GM18868 (cell line): ENCODE measurements at regions not wholly inside any gene's neighbourhood (a gene's known extent, or its start where the extent isn't known, plus 50 kb on each side); places are given as distances from the start of the nearest gene placed in this dataset.
A peak's percentile ranks its signal among the peaks of the same experiment; 100 is the strongest.

Experiments used
- ATAC-seq: cut with Tn5 transposase; IDR thresholded peaks from one replicate; pipeline ENCODE4 v1.9.1; 2021; ENCODE audit warnings: mild to moderate bottlenecking, moderate library complexity; ENCODE audit not compliant: unreplicated experiment

GRCh38 chr6:141700819-141701218 is 431.9 kb upstream of the GJE1 start:
- ATAC-seq: no peak

GRCh38 chr6:141688916-141689315 is 443.8 kb upstream of the GJE1 start:
- ATAC-seq: peak; percentile 97

GRCh38 chr6:141685416-141685815 is 447.3 kb upstream of the GJE1 start:
- ATAC-seq: no peak

GRCh38 chr6:141682391-141682790 is 450.3 kb upstream of the GJE1 start:
- no peak for ATAC-seq

DNA sequence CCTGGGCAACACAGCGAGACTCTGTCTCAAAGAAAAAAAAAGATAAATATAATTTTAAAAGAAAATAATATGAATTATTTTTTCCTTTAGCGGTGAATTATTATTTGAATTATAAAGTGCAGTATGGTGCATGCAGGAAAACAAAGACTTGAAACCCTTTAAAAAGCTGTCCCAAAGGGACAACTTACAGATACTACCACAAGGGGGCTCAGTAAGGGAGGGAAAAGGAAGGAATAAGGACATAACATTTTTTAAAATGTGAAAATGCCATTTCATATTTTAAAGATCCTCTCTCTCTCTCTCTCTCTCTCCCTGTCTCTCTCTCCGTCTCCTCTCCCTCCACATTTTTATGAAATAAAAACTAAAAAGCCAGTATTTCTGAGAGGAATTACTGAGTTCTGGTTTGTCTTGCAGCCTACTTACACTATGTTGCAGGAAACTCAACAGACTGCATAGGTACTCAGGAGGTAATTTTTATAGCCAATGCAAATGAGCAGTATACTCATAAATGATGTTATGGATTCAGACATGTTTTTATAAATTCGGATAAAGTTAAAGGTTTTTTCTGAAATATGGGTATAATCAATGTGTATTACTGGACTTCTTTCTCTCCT is 455.0 kb upstream of the GJE1 start:
- ATAC-seq: peak; percentile 81

DNA sequence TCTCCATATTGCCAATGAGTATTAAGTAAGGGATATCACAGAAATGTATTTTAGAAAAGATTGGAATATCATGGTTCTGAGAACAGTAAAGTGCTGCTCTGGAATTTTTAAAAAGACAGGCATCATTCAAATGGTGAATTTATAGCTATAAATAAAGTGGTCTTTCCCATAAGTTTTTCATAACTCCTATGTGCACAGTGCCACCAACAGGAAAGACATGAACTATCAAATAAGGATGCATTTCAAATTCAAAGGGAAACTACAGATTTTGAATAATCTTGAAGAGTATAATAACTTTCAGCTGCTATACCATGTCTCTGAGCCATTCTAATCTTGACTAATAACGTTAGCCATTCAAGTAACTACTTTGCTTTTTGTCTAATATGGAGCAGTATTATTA is 456.8 kb upstream of the GJE1 start:
- ATAC-seq: no peak

DNA sequence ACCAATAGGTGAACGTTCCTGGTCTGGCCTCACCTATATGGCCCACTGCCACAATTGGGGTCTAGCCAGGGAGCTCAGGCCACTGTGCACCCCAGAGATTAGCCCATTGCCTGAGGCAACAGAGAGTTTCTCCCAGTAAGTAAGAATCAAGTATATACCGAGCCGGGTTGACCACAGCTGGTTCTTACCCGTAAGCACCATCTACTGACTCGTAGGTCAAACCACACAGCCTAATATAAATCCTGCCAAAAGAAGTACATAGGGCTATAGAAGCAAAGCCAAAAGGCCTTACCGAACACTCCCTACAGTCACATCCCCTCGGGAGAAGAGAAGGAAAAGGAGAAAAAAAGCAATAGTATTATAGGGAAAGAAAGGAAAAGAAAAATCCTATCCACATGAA is 463.6 kb upstream of the GJE1 start:
- ATAC-seq: no peak

DNA sequence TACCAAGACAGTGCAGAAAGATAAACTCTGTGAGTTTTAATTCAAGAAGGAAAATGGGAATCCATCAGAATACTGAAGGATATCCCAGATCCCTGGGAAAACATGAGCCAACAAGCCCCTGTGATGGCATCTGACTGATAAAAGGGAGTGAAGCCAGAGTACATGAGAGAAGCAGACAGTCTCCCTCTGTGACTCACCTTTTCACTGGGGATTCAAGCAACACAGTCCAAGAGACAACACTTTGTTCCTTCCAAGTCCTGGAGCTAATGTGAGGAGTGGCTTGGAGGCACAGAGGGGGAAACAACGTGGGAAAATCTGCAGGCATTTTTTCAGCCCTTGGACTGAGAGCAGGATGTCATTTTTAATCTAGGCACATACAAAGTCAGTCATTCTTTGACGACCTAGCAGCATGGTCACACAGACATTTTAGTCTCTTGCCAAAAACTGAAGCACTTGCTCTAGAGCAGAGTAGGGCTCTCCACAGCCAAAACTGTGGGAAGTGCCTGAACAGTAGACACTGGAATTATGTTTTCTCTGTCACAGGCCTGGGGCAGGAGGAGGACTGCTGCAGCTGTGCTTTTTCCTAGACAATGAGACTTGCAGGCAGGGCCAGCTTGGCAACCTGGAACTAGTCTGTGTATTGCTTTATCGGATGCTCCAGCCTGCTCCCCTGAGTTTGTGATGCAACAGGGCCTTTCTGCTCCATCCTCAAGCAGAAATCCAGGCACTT is 465.0 kb upstream of the GJE1 start:
- ATAC-seq: no peak

- no peak for ATAC-seq
These were observed 466.5 kb upstream of the GJE1 start for GRCh38 chr6:141666187-141666586.

DNA sequence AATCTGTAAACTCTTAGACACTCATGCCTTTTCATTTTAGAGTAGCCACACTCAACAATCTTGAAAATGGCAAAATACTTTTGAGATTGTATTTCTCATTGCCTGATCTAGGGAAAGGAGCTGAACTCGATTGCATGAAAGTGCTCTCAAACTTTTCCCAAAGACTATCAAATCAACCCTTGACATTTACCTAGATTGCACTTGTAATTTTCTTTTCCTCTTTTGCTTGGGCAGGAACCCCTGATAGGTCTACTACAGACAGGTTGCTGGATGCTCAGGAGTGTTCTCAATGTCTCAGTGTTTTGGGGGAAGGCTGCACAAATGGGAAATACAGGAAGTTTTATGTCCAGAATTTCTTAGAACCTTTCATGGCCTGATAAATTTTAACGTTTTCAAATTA is 468.0 kb upstream of the GJE1 start:
- no peak for ATAC-seq

- no peak for ATAC-seq
These were observed 473.1 kb upstream of the GJE1 start for GRCh38 chr6:141659582-141659981.

- ATAC-seq: no peak
These were observed 474.0 kb upstream of the GJE1 start for GRCh38 chr6:141658696-141659095.

DNA sequence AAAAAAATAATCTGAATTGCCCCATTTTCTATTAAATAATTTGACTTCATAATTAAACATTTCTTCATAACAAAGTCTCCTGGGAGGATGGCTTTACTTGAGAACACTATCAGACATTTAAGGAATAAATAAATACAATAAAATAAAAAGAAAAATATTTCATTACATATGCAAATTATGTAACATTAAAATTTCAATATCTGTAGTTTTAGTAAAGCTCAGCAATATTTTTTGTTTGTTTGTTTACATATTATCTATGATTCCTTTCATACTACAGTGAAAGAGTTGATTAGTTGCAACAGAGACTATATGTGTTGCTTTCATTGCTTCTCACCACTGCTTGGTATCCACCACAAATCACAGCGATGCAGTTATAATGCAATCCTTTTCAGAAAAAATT is 474.9 kb upstream of the GJE1 start:
- ATAC-seq: no peak

- no peak for ATAC-seq
These were observed 479.1 kb upstream of the GJE1 start for GRCh38 chr6:141653590-141653989.

- no peak for ATAC-seq
These were observed 490.8 kb upstream of the GJE1 start for GRCh38 chr6:141641951-141642350.

DNA sequence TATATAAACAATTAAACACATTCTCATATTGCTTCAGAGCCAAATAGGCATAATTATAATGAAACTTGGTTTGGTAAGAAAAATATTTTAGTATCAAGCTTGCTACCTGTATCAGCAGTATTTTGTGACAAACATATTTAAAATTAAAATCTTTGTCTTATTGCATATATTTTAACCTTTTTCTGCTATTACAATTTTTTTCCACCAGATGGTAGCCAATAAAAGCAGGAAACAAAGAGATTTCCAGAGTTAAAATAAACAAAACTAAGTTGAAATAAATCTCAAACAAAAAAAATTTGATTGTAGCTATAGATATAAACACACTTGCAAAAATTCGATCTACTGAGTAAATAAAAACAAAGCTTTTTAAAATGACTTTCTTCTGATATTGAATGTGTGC is 491.3 kb upstream of the GJE1 start:
- ATAC-seq: no peak

DNA sequence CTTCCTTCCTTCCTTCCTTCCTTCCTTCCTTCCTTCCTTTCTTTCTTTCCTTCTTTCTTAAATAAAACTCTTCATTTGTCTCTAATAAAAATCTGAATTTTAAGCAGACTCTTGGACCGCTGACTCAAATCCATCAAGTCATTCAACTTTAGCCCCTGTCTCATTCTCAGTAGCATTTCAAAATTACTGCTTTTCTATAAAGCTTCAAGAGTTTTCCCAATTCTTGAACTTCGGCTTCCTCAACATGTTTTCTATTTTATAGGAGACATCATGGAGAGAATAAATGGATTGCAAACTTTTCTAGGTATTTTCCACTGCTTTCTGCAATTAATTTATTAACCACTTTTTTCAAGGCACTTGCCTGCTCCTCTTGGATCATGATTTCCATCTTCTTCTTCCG is 497.1 kb upstream of the GJE1 start:
- ATAC-seq: no peak

DNA sequence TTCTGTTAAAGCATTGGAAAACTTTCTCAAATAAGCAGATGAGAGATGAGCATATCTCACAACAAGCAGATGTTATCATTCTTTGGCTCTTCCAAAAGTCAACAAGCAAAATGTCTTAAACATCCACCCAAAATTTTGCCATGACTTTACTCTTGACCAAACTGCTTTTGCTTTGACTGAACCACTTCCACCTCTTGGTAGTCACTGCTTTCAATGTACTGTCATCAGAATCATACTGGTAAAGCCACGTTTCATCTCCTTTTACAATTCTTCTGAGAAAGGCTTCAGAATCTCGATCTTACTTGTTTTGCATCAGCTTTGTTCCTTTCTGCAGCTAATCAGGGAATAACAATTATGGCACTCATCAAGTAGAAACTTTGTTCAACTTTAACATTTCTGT is 498.5 kb upstream of the GJE1 start:
- no peak for ATAC-seq

- no peak for ATAC-seq
These were observed 508.4 kb upstream of the GJE1 start for GRCh38 chr6:141624301-141624700.

DNA sequence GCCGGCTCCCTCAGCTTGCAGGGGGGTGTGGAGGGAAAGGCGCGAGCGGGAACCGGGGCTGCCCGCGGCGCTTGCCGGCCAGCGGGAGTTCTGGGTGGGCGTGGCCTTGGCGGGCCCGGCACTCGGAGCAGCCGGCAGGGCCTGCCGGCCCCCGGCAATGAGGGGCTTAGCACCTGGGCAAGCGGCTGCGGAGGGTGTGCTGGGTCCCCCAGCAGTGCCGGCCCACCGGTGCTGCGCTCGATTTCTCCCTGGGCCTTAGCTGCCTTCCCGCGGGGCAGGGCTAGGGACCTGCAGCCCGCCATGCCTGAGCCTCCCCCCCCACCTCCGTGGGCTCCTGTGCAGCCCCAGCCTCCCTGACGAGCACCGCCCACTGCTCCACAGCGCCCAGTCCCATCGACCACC is 514.5 kb upstream of the GJE1 start:
- no peak for ATAC-seq

DNA sequence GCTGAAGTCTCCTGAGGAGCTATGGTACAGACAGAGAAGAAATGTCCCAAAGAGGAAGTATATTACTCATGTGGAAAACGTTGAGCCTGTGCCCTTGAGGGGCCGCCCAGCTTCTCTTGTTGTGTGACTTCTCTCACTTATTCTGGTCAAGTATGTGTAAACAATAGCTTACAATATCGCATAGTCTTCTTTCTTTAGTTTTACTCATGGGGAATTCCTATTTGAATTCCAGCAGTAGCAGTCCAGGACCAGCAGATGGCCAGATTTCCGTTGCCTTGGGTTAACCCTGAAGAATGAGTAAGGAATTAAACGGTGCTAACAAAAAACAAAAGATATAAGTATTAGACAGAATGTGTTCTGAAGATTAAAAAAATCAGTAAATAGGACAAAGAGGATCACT is 522.0 kb upstream of the GJE1 start:
- peak; percentile 69 for ATAC-seq

- ATAC-seq: no peak
These were observed 524.8 kb upstream of the GJE1 start for GRCh38 chr6:141607956-141608355.

- no peak for ATAC-seq
These were observed 534.2 kb upstream of the GJE1 start for GRCh38 chr6:141598487-141598886.
